GM12892 (cell line): ENCODE measurements at regions not wholly inside any gene's neighbourhood (a gene's known extent, or its start where the extent isn't known, plus 50 kb on each side); places are given as distances from the start of the nearest gene placed in this dataset.

Experiments used
- POLR2A ChIP-seq: IDR thresholded peaks from 2 replicates; pipeline ENCODE4 v1.6.1; 2011; ENCODE audit warnings: low read depth, low read length, control low read depth
- POLR2AphosphoS5 ChIP-seq: IDR thresholded peaks from 2 replicates; pipeline ENCODE4 v1.6.1; 2011; ENCODE audit warnings: low read depth, low read length, control low read depth
- TAF1 ChIP-seq: IDR thresholded peaks from 2 replicates; pipeline ENCODE4 v1.6.1; 2011; ENCODE audit warnings: low read depth, mild to moderate bottlenecking, control low read depth, low read length, borderline replicate concordance

DNA sequence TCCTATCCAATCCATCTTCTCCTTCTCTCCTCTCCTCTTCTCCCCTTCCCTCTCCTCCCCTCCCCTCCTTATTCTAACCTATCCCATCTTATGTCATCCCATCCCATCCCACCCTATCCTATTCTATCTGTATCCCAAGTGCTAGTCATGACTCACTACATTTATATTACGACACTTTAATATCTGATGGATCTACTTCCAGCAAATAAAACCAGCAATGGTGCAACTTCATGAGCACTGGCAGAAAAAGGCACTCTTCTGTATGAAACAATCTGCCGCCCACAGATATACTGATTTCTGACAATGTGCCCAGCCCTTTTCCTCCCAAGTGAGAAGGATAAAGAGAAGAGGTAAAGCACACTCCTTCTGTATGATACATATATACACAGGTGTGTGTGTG, 86.6 kb upstream of the ANKH start:
- TF ChIP-seq POLR2A (no peak), POLR2AphosphoS5 (no peak), TAF1 (no peak)
